Medulla oblongata (tissue), 1 donor: ENCODE measurements at regions not wholly inside any gene's neighbourhood (a gene's known extent, or its start where the extent isn't known, plus 50 kb on each side); places are given as distances from the start of the nearest gene placed in this dataset.

Source experiments
- DNase-seq: peaks from one replicate; pipeline ENCODE4 v3.0.0-alpha.2; 2015; ENCODE audit errors: extremely low spot score

DNA sequence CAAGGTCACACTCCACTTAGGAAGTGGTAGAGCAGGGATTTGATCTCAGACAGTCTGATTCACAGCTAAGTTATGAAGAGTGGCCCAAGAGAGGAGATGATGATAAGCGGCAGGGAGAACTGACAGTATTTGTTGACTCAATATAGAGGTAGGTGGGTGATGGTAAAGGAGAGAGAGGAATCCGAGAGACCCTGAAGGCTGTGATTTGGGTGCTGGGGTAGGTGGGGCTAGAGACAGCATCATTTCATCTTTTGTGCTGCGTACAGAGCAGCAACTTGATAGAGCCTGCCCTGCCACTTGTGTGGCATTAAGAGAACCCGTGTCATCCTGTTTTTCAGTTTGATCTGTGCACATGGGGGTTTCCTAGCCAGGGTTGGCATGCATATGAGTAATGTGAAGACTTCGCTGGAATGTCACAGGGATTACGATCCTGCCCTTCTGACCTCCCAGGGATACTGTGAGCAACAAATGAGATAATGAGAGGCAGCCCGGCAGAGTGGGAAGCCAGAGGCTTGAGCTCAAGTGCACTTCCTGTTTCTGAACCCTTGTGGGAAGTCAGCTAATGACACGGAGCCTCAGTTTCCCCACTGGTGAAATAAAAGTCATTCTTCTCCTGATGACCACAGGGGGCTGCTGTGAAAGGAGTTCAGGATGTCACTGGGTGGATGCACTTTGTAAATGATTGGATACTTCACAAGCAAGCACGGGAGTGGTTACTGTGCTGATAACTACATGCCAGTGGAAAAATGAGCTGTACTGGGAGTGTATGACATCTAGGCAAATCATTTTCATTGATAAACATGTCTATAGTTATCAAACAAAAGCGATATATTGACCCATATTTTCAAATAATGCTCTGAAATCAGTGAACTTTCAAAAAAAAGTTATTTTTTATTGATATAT lies 59.5 kb upstream of the IGF1 start:
- DNase-seq, result no peak

GRCh38 chr12:102535306-102535705 lies 54.9 kb upstream of the IGF1 start:
- DNase-seq, result no peak

GRCh38 chr12:102534899-102535298 lies 54.5 kb upstream of the IGF1 start:
- DNase-seq, result no peak

DNA sequence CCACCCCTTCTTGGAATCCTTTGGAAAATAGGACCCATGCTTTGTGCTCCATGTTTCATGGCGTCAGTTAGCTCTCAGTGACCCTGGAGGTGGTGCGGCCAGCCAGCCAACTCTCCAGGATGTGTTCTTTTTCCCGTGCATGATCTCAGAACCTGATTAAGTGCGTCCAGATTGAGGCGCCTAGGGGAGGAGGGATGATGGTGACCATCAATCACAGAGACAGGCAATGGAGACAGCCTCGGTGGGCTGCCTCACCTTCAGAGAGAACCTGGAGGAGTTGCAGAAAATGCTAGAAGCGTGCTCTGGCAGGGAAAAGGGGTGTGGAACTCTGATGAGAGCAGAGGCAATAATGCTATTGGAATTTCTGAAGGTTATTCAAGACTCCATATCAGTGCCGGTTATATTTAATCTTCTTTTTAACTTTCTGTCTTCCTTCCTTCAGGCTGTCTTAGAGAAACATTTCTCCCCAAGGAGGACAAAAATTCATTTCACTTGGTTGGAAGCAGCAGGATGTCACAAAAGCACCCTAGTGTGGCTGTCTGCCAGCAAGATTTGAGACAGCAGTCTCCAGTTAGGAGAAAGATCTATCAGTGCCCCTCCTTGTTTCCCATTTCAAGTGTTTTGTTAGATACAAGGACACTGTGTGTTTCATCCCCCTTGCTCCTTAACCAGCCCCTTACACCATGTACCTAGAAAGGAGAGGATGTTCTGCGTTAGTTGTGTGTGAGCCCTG lies 53.3 kb upstream of the IGF1 start:
- DNase-seq, result no peak
